Activated CD4-positive, alpha-beta T cell treated with anti-CD3 and anti-CD28 coated beads, Interleukin-2, amount 50 U/mL, for 4 hours (primary cell): ENCODE measurements at regions not wholly inside any gene's neighbourhood (a gene's known extent, or its start where the extent isn't known, plus 50 kb on each side); places are given as distances from the start of the nearest gene placed in this dataset.
A peak's percentile ranks its signal among the peaks of the same experiment; 100 is the strongest.
"Not testable (repeated sequence)": the region's sequence is repeated elsewhere in the genome, so short reads cannot be mapped to it uniquely, and the experiment has no call there.

Experiments used
- DNase-seq, 2 experiments: peaks; one replicate each; pipeline ENCODE4 v3.0.0-alpha.2; 2020

DNA sequence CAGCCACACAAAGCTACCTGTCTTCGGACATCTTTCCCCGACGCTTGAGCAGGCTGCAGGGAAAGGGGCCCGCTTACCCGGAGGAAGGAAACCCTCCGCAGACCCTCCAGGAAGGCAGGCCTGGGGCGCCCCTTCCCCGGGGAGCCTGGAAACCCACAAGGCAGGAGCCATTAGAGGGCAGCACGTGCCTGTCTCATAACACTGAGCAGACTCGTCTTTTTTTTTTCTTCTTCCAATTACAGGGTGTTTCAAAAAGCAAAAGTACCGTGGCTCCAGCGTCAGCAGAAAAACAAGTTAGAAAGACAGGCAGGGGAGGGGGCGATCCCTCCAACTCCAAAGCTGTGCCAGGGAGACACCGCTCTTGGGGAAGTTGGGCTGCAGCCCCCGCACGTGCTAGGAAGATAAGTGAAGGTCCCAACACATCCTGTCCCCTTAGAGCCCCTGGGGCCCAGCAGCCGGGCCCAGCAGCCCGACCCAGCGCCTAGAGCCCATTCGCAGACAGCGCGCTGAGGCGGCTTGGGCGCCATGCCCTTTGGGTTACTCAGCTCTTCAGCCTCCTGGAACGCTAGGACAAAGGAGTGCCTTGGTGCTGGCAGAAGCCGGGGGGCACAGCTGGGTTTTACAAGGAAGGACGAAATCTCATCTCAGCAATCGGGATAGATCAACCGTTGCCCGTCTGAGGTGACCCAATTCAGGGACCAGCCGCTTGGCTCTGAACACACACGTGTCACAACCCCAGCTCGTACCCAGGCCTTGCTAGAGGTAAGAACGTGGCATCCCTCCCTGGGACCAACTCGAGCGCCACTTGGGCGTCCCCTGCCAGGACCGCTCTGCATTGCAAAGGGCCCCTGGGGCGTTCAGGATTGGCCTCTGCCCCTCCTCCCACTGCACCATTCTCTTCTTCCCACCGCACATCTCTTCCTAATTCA is 136.3 kb downstream of the LY86 start:
- peak; percentile 49 to 51 for DNase-seq

DNA sequence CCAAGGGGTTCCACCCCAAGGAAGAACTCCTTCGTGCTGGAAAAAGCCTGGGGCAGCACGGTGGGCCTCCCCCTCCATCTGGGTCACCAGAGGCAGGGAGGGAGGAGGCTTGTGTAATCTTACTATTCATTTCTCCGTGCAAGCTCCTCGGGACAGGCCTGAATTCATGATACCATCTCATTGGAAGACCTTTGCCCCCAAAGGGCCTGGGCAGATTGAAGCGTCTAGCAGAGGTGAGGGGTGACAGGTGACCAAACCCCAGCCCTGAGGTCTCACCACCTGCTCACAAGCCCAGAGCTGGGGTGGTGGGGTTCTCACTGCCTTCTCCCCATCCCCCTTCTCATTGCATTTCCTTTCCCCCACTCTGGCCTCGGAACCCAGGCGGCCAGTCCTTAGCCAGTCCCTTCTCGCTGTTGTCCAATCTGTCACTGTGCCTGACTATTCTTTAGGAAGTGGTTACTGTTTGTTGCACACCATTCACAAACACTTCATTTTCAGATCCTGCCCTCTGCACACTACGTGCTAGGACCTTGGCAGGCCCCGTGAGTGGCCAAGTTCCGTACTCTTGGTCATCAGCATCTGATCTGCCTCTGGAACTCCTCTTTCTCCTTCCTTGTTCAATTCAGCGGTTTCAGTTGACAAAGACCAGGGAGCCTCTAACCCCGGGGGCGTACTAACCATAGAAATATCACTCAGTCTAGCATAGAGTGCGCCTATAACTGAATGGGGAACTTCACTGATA is 137.1 kb downstream of the LY86 start:
- no peak for DNase-seq

DNA sequence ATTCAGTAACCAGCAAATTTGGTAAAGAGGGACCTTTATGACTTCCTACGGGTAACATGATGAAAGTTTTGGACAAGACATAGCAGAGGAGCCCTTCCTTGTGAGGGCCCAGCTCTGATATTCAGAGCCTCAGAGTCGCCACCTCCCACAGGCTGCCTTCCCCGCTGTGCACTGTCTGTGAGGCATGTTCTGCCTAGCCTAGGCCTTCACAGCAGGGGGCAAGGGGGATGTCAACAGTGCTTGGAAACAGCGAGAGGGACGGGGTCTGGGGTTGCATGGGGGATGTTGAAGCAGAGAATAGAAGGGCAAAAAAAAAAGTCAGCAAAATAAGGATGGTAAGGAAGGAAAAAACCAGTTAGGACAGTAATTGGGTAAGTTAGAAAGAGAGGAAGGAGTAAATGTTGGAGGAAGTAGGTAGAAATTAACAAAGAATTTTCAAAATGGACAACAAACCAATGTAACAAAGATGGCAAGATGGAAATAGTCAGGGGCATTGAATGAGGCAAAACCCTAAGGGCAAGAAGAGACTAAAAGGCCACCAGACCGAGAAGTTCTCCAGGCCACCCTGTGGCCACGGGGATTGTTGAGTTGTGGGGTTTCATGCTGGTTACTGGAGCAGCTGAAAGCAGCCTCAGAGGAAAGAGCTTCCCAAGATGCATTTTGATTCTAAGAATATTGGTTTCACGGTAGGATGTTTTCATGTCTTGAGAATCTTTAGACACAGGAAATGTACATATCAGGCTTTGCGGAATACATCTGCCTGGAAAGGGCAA is 139.8 kb downstream of the LY86 start:
- DNase-seq, result no peak

DNA sequence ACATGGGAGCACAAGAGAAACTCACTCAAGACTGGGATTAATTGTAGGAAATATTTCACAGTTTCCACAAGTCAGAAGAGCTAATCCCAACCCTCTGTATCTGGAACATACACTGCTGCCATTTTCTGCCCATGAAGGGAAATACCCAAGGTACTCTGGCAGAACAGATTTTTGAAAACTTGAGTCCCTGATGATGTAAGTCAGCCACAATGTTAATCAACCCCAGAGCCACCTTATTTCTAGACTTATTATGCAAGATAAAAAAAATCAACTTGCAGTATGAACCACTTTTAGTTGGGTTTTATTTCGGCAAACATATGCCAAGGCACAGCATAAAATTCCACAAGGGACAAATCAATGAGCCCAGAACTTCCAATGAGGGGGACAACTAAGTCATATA is 141.5 kb downstream of the LY86 start:
- no peak for DNase-seq

DNA sequence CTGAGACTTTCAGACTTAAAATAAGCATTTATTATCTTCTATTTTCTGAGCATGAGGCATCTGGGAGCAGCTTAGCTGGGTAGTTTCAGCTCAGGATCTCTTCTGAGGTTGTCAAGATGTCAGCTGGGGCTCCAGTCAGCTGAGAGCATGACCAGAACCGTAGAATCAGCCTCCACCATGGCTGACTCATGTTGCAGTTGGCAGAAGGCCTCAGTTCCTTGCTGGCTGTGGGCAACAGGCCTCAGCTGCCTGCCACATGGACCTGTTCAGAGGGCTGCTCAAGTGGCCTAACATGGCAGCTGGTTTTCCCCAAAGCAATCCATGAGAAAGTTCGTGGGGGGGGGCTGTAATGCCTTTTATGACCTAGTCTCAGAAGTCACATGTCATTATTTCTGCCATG is 142.3 kb downstream of the LY86 start:
- no peak for DNase-seq

DNA sequence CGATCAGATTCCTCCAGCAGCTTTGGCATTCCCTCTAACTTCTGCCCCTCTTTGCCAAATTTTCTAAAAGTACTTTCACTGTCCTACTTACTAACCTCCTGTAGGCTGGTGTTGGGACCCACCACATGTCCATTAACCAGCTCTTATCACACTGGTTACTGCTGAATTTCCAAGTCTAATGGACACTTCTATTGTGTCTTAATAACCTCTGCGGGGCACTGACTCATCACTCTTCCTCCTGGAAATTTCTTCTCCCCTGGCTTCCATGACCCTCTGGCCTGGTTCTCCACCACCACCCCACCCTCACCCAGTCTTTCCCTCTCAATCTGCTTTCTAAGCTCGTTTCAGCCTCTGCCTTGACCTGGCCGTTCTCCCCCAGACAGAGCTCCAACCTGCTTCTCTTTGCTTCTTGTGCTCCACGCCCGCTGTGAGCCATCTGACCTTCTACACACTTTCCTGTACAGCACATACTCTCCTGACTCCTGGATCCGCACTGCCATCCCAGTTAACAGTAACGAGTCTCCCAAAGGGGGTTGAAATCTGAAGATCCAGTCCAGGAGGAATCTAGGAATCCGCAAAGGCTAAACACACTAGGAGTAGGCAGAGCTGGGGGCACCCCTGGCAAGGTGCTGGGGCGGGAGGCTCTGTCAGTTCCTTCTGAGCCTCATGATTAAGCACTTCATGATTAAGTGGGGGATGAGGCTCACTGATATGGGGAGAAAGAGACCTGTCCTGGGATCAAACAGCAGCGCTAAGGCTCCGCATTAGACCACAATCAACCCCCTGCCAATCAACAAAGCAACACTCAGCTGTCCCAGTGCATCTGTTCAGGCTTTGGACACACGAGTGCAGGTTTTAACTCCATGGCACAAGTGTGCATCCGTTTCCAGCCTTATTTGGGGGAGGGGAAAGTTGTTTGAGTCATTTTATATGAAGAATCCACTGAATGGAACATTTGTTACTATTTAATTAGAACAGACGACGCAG is 146.3 kb downstream of the LY86 start:
- DNase-seq, result no peak

DNA sequence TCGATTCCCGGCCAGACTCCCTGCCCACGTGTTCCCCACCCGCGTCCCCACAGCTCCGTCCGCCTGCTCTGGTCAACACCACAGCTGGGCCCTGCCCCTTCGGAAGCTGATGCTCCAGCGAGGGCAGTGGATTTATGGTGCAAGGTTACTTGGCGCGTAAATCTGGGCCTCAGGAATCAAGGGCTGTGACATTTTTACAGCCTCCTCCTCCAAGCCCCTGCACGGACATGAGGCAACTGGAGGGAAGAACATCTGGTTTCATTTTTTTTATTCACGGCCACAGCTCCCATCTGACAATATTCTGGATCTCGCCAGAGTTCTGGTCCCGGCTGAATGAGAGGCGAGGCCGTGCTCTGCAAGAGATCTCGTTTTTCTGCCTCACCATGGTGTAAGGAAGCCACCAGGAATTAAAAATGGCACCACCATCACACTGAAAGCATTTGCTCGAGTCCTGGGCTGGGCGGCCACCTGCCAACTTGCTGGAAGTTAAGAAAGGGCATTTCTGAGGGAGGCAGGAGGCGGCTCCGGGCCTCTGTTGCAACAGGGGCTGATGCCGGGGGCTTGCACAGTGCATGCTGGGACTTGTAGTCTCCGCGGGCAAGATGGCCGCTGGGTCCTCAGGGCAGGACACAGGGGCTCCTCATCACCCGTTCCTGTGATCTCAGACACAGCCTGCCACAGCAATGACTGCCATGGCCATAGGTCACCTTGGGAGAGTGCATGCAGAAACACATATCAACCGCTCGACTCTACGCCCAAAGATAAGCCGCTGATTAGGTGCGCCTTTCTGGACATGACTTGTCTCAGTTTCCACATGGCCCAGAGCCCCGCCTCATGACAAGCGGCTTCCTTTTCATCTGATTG is 148.5 kb downstream of the LY86 start:
- DNase-seq, result no peak

DNA sequence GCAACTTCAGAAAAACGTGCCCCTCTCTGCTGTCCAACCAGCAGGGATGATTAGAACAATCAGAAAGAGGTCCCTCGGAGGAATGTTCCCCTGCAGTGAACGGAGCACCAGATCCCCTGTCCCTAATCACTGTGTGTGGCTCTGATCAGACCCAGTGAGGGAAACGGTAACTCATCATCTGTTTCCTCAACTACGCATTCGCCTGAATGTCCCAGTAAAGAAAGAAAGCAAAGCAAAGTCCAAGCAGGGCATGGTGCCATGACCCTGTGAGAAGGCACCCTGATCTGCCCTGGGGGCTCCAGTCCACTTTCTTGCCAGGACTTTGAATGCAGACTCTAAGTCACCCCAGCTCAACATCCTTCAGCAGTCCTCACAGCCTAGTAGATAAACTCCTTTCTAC is 149.2 kb downstream of the LY86 start:
- DNase-seq, result no peak

DNA sequence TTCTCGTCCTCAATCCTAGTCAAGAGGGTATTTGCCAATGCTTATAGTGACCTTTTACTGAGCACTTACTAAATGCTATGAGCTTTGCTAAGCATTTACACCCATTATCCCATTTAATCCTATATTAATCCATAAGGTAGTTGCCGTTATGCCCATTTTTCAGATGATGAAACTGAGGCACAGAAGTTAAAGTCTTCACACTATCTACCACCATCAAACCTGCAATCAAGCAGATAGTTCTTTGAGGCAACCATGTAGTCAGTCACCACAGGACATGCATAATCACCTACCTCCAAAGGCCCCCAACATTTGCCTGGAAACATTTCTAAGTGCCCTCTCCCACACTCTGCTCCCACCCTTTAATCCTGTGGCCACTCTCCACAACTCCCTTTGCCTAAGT is 149.6 kb downstream of the LY86 start:
- no peak for DNase-seq

DNA sequence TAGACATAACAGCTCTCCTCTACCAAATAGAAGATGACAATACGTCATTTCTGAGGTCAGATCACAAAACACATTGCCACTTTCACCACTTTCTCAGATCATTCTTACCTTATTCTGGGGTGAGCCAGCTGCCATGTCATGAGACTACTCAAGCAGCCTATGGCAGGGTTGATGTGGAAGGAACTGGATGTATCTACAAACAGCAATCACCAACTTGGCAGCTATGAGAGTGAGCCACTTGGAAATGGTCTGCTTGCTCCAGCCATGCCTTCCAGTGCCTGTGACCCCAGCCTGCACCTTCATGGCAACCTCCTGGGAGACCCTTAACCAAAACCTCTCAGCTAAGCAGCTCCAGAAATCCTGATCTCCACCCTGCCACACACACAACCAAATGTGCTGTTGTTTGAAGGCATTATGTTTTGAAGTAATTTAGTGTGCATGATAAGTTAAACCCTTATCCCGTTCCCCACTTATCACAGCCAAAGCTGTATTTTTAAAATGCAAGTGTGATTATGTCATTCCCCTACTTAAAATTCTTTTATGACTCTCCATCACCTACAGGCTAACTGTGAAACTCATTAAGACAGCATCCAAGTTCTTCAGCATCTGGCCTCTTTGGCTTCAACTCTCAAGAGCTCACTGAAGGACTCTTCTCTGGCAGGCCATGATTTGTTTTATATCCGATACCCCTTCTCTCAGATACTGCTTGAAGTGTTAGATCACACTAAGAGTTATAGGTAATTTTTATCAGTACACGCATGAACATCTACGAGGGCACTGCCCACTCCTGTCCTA is 150.6 kb downstream of the LY86 start:
- DNase-seq, result no peak

DNA sequence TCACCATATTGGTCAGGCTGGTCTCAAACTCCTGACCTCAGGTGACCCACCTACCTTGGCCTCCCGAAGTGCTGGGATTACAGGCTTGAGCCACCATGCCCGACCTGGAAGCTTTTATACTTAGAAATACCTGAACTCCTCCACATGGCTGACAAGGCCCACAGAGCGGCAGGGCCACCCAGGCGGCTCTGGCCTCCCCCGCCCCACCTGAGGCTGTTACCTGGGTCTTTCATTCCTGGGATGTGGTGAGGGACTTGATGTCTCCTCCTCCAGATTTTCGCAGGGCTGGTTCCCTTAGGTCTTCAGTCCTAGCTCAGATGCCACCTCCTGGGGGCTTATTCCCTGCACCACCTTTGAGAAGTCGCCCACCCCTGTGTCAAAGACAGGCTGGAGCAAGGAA is 152.1 kb downstream of the LY86 start:
- no peak for DNase-seq

DNA sequence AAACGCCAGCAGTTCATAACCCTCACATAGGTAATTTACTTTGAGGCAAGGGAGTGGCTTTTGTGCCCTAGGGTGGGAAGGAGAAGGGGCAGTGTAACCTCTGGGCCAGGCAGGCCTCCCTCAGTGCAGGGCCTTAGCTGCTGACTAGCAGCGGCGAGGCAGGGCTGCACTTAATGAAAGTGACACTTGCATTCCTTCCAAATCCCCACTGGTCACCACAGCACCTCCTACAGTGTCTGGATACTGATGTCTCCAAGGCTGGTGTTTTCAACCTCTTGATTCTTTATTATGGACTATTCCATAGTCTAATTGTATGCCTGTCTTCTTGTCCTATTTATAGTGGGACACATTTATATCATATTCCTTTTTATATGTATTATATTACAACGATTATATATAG is 152.7 kb downstream of the LY86 start:
- no peak for DNase-seq

DNA sequence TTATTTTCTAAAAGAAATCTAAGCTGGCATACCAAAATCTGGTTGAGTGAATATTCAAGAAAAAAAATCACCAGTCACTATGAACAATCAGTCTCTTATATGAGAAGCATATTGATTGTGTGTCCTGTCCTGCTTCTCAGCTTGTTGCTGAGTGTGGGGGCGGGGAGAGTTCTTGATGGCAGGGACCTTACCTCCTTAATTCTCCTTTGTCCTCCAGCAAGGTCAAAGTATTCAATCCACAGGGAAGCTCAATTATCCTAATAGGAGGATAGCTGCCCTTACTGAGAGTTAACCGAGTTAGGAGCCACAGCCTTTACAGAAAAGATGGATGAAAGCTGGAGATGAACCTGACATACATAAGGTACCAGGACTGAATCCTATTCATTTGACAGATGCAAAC is 154.0 kb downstream of the LY86 start:
- DNase-seq, result no peak

DNA sequence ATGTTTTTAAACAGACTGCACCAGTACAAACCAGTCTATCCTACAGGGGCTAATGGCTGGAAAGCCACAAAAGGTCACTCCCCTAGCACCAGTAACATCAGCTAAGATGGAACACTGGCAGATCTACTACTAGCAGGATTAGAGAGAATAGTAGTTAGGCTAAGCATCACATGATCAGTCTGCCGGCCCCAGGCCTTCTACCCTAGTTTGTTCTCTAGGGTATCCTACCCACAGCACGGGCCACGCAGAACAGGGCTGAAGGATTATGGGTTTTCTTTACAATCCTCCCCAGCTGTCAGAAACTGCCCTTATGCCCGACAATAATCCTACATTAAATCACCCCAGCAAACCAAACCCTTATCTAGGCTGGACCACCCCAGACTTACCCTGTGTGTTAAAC is 156.0 kb downstream of the LY86 start:
- no peak for DNase-seq

DNA sequence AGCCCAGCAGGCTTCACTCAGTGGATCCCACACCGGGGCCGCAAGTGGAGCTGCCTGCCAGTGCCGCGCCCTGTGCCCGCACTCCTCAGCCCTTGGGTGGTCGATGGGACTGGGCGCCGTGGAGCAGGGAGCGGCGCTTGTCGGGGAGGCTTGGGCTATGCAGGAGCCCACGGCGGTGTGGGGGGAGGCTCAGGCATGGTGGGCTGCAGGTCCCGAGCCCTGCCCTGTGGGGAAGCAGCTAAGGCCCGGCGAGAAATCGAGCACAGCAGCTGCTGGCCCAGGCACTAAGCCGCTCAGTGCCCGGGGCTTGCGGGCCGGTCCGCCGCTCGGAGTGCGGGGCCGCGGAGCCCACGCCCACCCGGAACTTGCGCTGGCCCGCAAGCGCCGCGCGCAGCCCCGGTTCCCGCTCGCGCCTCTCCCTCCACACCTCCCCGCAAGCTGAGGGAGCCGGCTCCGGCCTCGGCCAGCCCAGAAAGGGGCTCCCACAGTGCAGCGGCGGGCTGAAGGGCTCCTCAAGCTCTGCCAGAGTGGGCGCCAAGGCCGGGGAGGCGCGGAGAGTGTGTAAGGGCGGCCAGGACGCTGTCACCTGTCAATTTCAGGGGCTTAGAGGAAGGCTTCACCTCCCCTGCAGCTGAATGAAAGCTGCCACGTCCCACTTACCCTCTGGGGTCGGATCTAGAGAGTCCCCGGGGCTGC is 157.3 kb downstream of the LY86 start:
- DNase-seq, result not testable (repeated sequence)

DNA sequence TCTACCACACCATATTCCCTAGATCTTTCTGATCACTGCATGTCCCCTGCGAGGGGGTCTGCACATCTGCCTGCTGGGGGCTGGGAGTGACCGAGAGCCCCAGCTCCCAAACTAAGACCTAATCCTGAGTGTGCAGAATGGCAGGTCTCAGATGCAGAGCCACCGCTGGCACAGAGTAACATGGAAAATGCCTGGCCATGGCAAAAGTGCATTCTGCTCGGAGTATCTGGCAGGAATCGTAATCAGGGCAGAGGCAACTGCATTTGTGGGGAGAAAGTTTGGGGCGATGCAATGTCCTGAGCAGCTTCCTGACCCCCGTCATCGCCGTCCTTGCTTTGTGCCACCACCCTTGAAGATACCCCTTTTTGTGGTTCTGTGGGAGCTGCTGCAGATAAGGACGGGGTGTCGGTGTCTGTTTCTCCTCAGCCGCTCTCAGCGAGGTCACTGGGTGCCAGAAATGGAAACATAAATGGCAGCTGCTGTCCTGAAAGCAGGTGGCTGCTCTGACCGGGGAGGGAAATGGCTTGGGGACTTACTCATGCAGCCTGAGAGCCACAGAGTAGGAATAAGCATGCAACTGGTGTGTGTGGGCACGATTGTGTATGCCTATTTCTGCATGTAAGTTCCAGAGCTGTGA is 157.9 kb downstream of the LY86 start:
- DNase-seq, result no peak

DNA sequence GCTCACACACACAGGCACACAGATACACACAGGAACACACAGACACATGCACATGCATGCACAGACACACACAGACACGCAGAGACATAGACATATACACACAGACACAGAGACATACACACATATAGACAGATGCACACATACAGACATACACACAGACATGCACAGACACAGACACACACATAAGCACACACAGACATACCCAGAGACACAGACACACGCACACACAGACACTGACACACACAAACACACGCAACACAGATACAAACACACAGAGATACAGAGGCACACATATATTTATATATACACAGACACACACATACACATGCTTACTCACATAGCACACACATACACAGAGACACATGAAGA is 158.4 kb downstream of the LY86 start:
- no peak for DNase-seq

DNA sequence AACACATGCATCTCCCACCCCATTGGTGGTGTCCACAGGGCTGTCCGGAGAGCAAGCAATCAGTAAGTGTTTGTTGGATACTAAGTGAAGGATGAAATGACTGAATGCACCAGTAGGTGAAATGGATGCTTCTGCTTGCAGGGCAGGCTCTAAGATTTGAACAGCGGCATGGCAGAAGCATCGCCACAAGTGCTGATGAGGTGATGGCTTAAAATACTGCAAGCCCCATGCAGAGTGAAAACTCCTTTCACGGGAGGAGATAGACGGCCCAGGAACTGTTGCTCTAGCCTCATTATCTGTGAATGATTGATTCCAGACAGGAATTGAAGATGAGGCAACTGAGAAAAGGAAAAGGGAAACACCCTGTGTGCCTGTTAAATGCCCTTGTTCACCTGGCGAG is 158.9 kb downstream of the LY86 start:
- DNase-seq, result no peak

DNA sequence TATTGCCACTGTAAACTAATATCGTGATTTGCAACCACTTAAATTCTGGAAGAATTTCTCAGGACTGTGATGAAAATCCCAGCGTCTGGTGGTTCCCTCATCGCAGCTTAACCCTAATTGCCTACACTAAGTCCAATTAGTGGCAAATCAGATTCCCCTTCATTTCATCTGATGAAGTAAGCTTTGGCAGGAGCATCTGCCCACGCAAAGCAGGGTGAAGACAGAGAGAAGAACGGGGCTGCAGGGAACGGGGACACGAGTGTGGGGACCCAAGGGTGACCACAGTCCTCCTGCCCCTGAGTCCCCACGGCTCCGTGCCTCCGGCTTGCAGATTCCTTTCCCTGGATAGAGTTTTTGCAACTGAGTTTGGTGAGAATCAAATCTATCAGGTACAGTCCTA is 159.5 kb downstream of the LY86 start:
- no peak for DNase-seq
